Brain pericyte (primary cell): ENCODE measurements at regions not wholly inside any gene's neighbourhood (a gene's known extent, or its start where the extent isn't known, plus 50 kb on each side); places are given as distances from the start of the nearest gene placed in this dataset.
"Not testable (repeated sequence)": the region's sequence is repeated elsewhere in the genome, so short reads cannot be mapped to it uniquely, and the experiment has no call there.

Source experiments
- DNase-seq: peaks from one replicate; pipeline ENCODE4 v3.0.0-alpha.2; 2012; ENCODE audit warnings: low read depth, low spot score

- DNase-seq: no peak
Measured at GRCh38 chr1:67584938-67585337, 100.1 kb upstream of the GADD45A start.

- no peak for DNase-seq
Measured at GRCh38 chr1:67586596-67586995, 98.4 kb upstream of the GADD45A start.

GRCh38 chr1:67588178-67588855 lies 96.7 kb upstream of the GADD45A start:
- DNase-seq: no peak

GRCh38 chr1:67589519-67590233 lies 95.3 kb upstream of the GADD45A start:
- no peak for DNase-seq

GRCh38 chr1:67590329-67590728 lies 94.7 kb upstream of the GADD45A start:
- DNase-seq: no peak

GRCh38 chr1:67594764-67595163 lies 90.2 kb upstream of the GADD45A start:
- DNase-seq: no peak

GRCh38 chr1:67596674-67597073 lies 88.3 kb upstream of the GADD45A start:
- DNase-seq: no peak

GRCh38 chr1:67597336-67597735 lies 87.7 kb upstream of the GADD45A start:
- no peak for DNase-seq

- no peak for DNase-seq
Measured at GRCh38 chr1:67599085-67599484, 85.9 kb upstream of the GADD45A start.

GRCh38 chr1:67601539-67601938 lies 83.5 kb upstream of the GADD45A start:
- no peak for DNase-seq

GRCh38 chr1:67601955-67602354 lies 83.0 kb upstream of the GADD45A start:
- no peak for DNase-seq

GRCh38 chr1:67604778-67605177 lies 80.2 kb upstream of the GADD45A start:
- DNase-seq: no peak

- DNase-seq: no peak
Measured at GRCh38 chr1:67605209-67605780, 79.7 kb upstream of the GADD45A start.

- DNase-seq: no peak
Measured at GRCh38 chr1:67607286-67607685, 77.7 kb upstream of the GADD45A start.

GRCh38 chr1:67607699-67608098 lies 77.3 kb upstream of the GADD45A start:
- no peak for DNase-seq

GRCh38 chr1:67608661-67609576 lies 76.1 kb upstream of the GADD45A start:
- DNase-seq: no peak

- DNase-seq: no peak
Measured at GRCh38 chr1:67609577-67610341, 75.2 kb upstream of the GADD45A start.

- no peak for DNase-seq
Measured at GRCh38 chr1:67610450-67610849, 74.6 kb upstream of the GADD45A start.

GRCh38 chr1:67611846-67612245 lies 73.2 kb upstream of the GADD45A start:
- DNase-seq: no peak

- no peak for DNase-seq
Measured at GRCh38 chr1:67612788-67613241, 72.2 kb upstream of the GADD45A start.

GRCh38 chr1:67613479-67613878 lies 71.5 kb upstream of the GADD45A start:
- not testable (repeated sequence) for DNase-seq
